Activated T-cell treated with anti-CD3 and anti-CD28 coated beads for 24 hours (primary cell): ENCODE measurements at regions not wholly inside any gene's neighbourhood (a gene's known extent, or its start where the extent isn't known, plus 50 kb on each side); places are given as distances from the start of the nearest gene placed in this dataset.

Experiments
- DNase-seq: peaks from one replicate; pipeline ENCODE4 v3.0.0-alpha.2; 2020; ENCODE audit warnings: low read depth

DNA sequence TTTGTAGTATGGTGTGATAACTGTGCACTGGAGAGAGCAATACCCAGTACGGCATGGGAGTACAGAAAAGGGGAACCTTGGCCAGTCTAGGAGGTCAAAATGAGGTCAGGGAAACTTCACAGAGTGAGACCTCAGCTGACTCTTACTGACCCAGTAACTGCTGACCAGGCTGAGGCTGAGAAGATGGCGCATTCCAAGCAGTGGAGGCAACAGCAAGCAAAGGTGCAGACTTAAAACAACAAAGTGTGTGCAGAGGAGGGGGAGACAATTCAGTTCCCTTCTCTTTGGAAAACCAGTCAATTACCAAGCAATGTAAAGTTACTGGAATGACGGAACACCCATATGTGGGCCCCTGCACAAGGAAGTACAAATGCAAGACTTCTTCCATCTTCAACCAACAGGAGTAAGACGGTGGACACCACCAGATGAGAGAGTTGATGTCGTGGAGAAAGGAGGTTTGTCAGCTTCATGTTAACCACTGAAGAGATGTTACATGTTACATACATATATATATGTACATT, 54.6 kb upstream of the PRDX6 start:
- no peak for DNase-seq

GRCh38 chr1:173423291-173423690, 53.8 kb upstream of the PRDX6 start:
- DNase-seq = no peak

- no peak for DNase-seq
Observed at GRCh38 chr1:173424143-173424542, 53.0 kb upstream of the PRDX6 start.

DNA sequence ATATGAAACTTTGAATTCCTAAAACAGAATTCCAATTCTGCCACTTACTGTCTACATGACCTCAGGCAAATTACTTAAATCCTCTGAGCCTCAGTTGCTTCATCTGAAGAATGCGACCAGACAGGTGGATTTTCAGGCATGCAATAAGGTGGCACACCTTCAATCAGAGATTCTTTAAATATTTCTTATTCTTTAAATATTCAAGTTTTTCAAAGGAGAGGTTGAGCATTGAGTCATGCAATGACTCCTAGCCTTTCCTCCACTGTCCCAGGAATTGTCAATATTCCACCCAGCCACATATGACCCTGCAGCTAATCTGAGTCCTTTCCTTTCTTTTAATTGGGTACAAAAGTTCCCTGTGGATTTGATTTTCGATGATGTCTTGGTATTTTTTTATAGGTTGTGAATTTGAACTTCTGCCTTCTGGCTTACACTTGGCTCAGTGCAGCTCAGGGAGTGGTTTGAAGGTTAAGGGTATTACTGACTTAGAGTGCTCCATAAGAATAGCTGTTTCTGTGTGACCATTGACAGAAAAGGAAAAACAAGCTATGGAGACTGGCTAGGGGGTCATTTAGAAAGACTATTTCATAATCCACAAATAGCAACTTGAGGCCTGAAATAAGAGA, 52.2 kb upstream of the PRDX6 start:
- no peak for DNase-seq

GRCh38 chr1:173426057-173426456, 51.1 kb upstream of the PRDX6 start:
- DNase-seq = no peak

- no peak for DNase-seq
Observed at GRCh38 chr1:173427146-173428054, 49.7 kb upstream of the PRDX6 start.
